ENCODE measurements at regions not wholly inside any gene's neighbourhood (a gene's known extent, or its start where the extent isn't known, plus 50 kb on each side); places are given as distances from the start of the nearest gene placed in this dataset.

- no peak for DNase-seq
These were observed 200.7 kb upstream of the CDH12 start for GRCh38 chr5:23053846-23054245.

- no peak for DNase-seq
These were observed 189.1 kb upstream of the CDH12 start for GRCh38 chr5:23042226-23042625.

- DNase-seq: no peak
These were observed 182.5 kb upstream of the CDH12 start for GRCh38 chr5:23035555-23036090.

GRCh38 chr5:23033864-23034263, 180.7 kb upstream of the CDH12 start:
- no peak for DNase-seq

GRCh38 chr5:23029290-23029689, 176.1 kb upstream of the CDH12 start:
- no peak for DNase-seq

GRCh38 chr5:23028445-23029021, 175.4 kb upstream of the CDH12 start:
- no peak for DNase-seq

GRCh38 chr5:23027830-23028229, 174.7 kb upstream of the CDH12 start:
- no peak for DNase-seq

- no peak for DNase-seq
These were observed 174.2 kb upstream of the CDH12 start for GRCh38 chr5:23027331-23027730.

- no peak for DNase-seq
These were observed 173.4 kb upstream of the CDH12 start for GRCh38 chr5:23026252-23027170.

- no peak for DNase-seq
These were observed 172.6 kb upstream of the CDH12 start for GRCh38 chr5:23025629-23026233.

- no peak for DNase-seq
These were observed 171.3 kb upstream of the CDH12 start for GRCh38 chr5:23024470-23024869.

GRCh38 chr5:23014825-23015224, 161.7 kb upstream of the CDH12 start:
- DNase-seq: no peak

- DNase-seq: no peak
These were observed 161.1 kb upstream of the CDH12 start for GRCh38 chr5:23014266-23014665.

GRCh38 chr5:23013395-23013998, 160.4 kb upstream of the CDH12 start:
- DNase-seq: no peak

GRCh38 chr5:23012842-23013241, 159.7 kb upstream of the CDH12 start:
- no peak for DNase-seq

- DNase-seq: no peak
These were observed 154.6 kb upstream of the CDH12 start for GRCh38 chr5:23007762-23008161.

GRCh38 chr5:23007236-23007635, 154.1 kb upstream of the CDH12 start:
- no peak for DNase-seq

- no peak for DNase-seq
These were observed 148.0 kb upstream of the CDH12 start for GRCh38 chr5:23001120-23001519.

GRCh38 chr5:22998774-22999173, 145.6 kb upstream of the CDH12 start:
- DNase-seq: no peak

- DNase-seq: no peak
These were observed 145.2 kb upstream of the CDH12 start for GRCh38 chr5:22998362-22998761.

GRCh38 chr5:22988937-22989336, 135.8 kb upstream of the CDH12 start:
- DNase-seq: no peak

GRCh38 chr5:22986281-22986680, 133.1 kb upstream of the CDH12 start:
- DNase-seq: no peak

- no peak for DNase-seq
These were observed 132.3 kb upstream of the CDH12 start for GRCh38 chr5:22985446-22985845.

Measured in NCI-H2029 (cell line).